Effector CD4-positive, alpha-beta T cell (primary cell): ENCODE measurements at regions not wholly inside any gene's neighbourhood (a gene's known extent, or its start where the extent isn't known, plus 50 kb on each side); places are given as distances from the start of the nearest gene placed in this dataset.
A peak's percentile ranks its signal among the peaks of the same experiment; 100 is the strongest.

ENCODE experiments used
- DNase-seq: peaks from one replicate; pipeline ENCODE4 v3.0.0-alpha.2; 2020

DNA sequence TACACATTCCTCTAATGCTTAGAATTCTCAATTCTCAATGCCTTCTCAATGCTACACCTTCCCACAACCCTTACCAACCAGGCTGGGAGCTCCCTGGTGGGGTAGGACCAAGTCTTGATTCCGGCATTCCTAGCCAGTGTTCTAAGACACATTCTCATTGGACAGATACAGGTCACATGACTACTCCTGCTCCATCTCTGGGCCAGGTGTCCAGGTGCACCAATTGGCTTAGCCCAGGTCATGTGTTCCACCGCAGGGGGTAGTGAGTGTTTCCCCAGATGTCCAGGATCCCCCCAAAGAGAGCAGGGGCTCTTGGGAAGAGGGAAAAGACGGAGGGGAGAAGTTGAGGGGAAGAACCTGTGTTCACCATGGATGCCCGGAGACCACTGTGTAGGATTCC lies 58.7 kb upstream of the MLN start:
- DNase-seq: no peak

GRCh38 chr6:33861722-33862121 lies 57.9 kb upstream of the MLN start:
- DNase-seq: no peak

DNA sequence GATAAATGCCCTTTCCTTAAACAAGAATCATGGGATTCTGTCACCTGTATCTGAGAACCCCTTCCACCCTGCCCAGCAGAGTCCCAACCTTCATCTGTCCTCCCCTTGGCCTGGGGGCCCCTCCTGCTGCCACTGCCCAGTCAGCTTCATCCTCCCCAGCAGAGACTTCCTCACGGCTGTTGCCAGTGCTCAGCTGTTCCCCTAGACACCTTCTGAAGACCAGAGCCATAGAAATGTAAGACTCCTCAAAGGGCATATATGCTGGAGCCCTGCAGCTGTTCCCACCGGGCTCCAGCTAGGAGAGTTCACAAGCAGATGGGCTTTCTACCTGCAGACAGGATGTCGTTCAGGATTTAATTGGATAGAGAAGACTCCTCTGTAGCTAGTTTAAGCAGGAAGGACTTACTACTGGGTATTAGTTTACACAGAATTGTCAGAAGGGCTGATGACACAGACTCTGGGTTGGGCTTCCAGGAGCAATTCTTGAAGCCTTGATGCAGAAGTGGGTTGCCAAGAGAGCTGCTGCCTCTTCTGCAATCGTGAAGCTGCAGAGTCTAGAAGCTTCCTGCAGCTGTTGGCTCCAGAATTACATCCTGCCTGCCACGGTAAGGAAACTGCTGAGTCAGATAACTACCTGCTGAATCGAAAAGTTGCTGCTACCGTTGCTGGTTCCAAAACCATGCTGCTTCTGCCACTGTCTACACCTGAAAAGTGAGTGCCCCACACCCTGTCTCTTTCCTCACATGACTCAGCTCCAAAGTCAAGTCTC lies 57.1 kb upstream of the MLN start:
- DNase-seq: no peak

GRCh38 chr6:33860006-33860405 lies 56.2 kb upstream of the MLN start:
- no peak for DNase-seq

GRCh38 chr6:33858804-33859505 lies 55.2 kb upstream of the MLN start:
- DNase-seq: no peak

GRCh38 chr6:33857932-33858475 lies 54.2 kb upstream of the MLN start:
- DNase-seq: no peak

- no peak for DNase-seq
These were observed 53.5 kb upstream of the MLN start for GRCh38 chr6:33857093-33857931.

- peak; percentile 24 for DNase-seq
These were observed 52.9 kb upstream of the MLN start for GRCh38 chr6:33856655-33857054.

- DNase-seq: no peak
These were observed 52.3 kb upstream of the MLN start for GRCh38 chr6:33856031-33856590.

- no peak for DNase-seq
These were observed 50.8 kb upstream of the MLN start for GRCh38 chr6:33854572-33855030.

GRCh38 chr6:33853736-33854135 lies 49.9 kb upstream of the MLN start:
- no peak for DNase-seq
